Smooth muscle cell of the brain vasculature (primary cell): ENCODE measurements at regions not wholly inside any gene's neighbourhood (a gene's known extent, or its start where the extent isn't known, plus 50 kb on each side); places are given as distances from the start of the nearest gene placed in this dataset.
"Not testable (repeated sequence)": the region's sequence is repeated elsewhere in the genome, so short reads cannot be mapped to it uniquely, and the experiment has no call there.

ENCODE experiments used
- DNase-seq: peaks from one replicate; pipeline ENCODE4 v3.0.0-alpha.2; 2012; ENCODE audit warnings: low read depth, low spot score

GRCh38 chr5:37915097-37915736 lies 75.4 kb upstream of the GDNF start:
- no peak for DNase-seq

- DNase-seq: not testable (repeated sequence)
Measured at GRCh38 chr5:37909610-37910266, 69.9 kb upstream of the GDNF start.

GRCh38 chr5:37906416-37906815 lies 66.6 kb upstream of the GDNF start:
- DNase-seq: no peak

- no peak for DNase-seq
Measured at GRCh38 chr5:37905230-37905629, 65.4 kb upstream of the GDNF start.

- no peak for DNase-seq
Measured at GRCh38 chr5:37902323-37902722, 62.5 kb upstream of the GDNF start.

- DNase-seq: no peak
Measured at GRCh38 chr5:37900692-37901091, 60.9 kb upstream of the GDNF start.

GRCh38 chr5:37899037-37899436 lies 59.2 kb upstream of the GDNF start:
- DNase-seq: no peak

GRCh38 chr5:37896159-37896558 lies 56.3 kb upstream of the GDNF start:
- DNase-seq: no peak

- no peak for DNase-seq
Measured at GRCh38 chr5:37893434-37894134, 53.7 kb upstream of the GDNF start.

GRCh38 chr5:37892586-37892985 lies 52.7 kb upstream of the GDNF start:
- no peak for DNase-seq

- DNase-seq: no peak
Measured at GRCh38 chr5:37891832-37892231, 52.0 kb upstream of the GDNF start.

- no peak for DNase-seq
Measured at GRCh38 chr5:37889612-37890317, 49.9 kb upstream of the GDNF start.
